ENCODE measurements at regions not wholly inside any gene's neighbourhood (a gene's known extent, or its start where the extent isn't known, plus 50 kb on each side); places are given as distances from the start of the nearest gene placed in this dataset.

GRCh38 chr14:58777541-58777979 is 139.8 kb downstream of the DACT1 start:
- no peak for TF ChIP-seq CTCF (IDR thresholded peaks at IDR 0.05)
- TF ChIP-seq POLR2AphosphoS5 (IDR thresholded peaks at IDR 0.05; ENCODE audit: insufficient read depth in 1 of 2, low read depth in 1 of 2) = no peak
- TF ChIP-seq POLR2A (IDR thresholded peaks at IDR 0.05) = no peak

Data from vagina (tissue), 2 donors.